ENCODE measurements at regions not wholly inside any gene's neighbourhood (a gene's known extent, or its start where the extent isn't known, plus 50 kb on each side); places are given as distances from the start of the nearest gene placed in this dataset.
"Not testable (repeated sequence)": the region's sequence is repeated elsewhere in the genome, so short reads cannot be mapped to it uniquely, and the experiment has no call there.

DNA sequence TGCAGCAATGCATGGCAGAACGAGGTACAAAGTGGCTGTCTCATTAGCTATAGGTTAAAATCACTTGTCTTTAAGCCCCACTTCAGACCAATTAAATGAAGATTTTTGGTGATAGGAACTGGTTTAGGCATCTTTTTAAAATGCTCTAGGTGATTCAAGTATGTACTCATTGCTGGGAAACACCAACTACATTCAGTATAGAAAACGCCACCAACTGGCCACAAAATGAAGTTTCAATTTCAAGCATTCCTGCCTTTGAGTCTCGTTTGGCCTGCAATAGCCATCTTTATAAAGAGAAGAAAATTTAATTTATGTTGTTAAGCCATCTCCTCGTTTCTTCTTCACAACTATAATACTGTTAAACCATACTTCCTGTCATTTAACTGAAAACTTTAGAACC lies 587.9 kb downstream of the GBE1 start:
- no peak for DNase-seq

DNA sequence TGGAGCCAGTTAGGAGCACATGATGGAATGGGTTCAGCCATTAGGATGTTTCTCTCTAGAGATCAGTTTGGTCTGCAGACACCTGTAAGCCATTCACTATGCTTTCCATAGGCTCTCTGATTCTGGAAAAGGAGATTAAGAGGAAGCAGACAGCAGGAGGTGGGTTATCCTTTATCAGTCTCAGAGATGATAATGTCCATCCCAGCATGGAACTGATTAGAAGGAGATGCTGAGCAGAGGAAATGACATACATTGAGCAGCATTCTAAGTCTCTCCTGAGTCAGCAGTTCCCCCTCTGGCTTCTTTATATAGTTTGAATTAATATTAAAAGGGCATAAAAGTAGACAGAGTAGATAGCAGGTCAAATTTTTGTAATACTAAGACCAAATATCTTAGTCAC lies 591.1 kb downstream of the GBE1 start:
- DNase-seq = no peak

DNA sequence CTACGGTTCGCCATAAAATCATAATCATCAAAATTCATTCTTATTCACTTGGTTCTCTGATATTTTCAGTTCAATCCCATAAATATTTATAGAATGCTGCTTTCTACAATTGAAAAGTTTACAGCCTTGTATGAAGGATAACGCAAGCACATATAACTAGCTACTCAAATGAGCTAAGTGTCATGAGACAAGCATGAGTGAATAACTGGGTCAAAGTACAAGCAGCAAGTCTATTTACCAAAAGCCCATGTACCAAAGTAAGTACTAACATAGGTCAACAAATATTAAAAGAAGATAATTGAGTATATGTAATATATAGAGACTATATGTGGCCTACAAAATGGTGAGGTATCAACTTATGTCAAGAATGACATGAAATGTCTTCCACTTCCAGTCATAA lies 596.6 kb downstream of the GBE1 start:
- no peak for DNase-seq

DNA sequence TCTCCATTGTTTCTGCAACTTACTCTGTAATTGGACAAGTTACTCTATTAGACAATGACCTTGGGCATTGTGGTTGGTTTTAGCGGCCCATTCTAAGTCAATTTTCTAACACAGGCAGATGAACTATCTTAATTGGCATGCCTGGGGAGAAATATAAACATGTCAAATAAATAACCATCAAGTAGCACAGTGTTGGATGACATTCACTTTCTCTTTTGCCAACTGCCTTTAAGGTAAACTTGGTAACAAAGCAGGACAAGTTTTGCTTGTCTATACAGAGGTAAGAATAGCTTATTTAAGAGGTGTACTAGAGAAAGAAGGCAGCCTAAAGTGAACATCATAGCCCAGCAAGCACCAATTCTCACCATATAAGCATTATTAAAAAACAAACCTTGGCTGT lies 599.6 kb downstream of the GBE1 start:
- no peak for DNase-seq

DNA sequence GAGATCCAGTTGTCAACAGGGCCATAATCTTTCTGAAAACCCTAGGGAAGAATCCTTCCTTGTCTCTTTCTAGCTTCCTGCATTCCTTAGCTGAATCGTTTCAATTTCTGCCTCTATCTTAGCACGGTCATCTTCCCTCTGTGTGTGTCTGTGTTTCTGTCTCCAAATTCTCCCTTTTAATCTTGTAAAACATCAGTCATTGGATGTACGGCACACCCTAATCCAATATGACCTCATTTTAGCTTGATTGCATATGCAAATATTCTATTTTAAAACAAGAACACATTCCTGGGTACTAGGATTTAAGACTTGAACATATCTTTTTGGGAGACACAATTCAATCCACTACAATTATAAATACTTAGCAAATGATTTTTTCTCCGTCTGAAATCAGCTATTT lies 600.3 kb downstream of the GBE1 start:
- DNase-seq = no peak

DNA sequence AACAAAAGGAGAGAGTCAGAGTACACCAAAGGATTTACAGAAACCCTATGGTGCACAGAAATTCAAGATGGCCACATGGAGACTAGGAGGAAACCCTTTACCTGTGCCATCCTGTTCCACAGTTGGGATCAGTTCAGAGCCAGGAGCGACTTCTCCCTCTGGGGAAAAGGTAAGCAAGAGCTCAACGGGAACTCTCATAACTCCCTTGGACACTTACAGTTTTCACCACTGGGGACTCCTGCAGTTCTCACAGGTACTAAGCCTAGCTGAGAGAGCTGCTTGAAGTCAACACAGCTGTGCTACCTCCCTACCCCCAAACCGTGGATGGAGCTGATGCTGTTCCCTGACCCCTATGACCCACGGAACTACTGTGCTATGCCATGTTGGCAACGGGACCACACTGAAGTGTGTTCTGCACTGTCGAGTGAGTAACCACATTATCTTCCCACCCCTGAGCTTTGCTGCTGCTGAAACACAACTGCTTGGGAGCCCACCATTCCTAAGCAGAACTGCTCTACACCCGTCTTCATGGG lies 606.8 kb downstream of the GBE1 start:
- no peak for DNase-seq

DNA sequence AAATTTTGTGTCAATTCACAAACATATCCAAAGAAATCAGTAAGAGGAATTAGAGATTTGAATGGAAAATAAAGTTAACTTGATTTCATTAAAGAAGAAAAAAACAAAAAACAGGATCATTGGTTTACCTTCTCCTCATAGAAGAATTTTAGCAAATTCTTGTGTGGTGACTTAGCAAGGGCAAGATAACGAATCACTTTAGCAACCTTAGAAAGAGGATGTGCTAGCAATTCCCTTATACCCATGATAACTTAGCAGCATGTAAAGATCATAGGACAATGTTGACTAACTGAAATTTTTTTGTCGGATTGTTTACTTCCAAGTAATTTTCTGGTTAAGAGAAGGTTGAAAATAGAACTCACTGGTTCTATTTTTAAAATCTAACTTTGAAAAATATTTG lies 609.3 kb downstream of the GBE1 start:
- DNase-seq = no peak

DNA sequence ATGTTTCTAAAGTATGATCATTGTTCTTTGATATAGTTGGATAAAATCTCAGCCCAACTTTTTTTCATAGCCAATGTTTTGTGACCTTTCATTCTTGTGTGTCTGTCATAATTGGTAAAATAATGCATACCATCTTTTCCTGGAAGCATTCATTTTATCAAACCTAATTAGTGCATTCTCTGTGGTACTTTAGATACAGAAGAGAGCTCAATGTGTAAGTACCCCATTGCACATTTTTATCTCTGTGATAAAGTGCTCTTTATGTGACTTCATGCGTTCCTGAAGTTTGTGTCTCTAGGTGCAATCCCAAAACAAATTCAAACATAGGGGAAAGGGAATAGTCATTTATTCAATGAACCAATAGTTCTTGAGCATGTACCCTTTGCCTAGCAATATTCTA lies 628.5 kb downstream of the GBE1 start:
- DNase-seq = no peak

DNA sequence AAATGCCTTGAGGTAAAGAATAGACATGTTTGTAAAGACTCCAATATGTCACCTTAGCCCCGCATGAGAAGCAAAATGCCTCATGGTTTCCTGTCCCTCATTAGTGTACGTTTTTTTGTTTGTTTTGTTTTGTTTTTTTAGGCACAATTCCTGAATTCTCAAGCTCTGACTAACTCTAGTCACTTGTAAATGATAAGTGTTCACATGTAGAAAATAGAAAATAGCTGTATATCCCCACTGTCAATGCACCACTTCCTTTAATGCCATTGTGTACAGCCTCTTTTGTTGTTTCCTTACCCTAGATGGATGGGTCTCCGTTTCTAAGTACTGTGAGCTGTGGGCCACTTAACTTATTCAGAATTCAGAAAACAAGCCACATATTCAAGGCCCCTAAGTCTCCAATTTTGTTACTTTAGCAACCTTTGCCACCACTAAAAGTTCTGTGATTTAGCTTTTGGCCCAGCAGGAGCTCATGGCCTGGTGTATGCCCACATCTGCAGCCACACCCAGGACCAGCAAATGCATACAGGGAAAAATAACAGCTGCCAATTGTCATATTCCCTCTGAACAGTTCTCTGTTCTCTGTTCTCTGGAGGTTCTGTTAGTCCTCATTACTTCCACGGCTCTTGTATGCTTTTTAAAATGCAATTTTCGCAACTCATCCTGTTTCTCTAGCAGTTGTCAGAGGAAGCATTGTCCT lies 655.5 kb downstream of the GBE1 start:
- DNase-seq = no peak

DNA sequence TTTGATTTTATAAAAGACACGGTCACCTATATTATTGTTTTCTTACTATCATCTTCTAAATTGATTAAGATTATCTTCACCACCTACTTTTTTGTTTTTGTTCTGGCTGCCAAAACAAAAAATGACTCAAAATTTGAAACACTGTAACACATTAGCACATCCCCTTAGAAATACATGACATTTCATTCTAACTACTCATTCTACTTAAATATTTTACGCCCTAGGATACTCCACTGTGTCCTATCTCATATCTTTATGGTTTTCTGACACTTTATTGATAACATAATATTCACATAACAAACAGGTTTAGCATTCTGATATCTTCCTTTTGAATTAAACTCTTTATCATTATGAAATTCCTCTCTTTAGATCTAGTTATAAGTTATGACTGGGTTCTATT lies 656.2 kb downstream of the GBE1 start:
- no peak for DNase-seq

DNA sequence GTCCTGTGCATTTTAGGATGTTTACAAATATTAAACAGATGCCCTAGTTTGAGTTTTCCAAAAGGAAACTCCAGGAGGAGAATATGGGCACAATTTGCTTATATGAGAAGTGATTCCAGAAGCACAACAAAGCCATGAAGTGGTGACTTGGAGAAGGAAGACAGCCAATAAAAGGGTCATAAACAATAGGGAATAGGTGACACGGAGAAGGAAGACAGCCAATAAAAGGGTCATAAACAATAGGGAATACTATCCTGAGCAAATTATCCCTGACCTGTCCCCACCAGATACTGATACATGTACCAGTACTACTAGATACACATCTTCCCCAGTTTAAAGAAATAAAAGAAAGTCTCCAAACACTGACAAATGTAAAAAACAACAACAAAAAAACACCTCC lies 663.6 kb downstream of the GBE1 start:
- DNase-seq = no peak

DNA sequence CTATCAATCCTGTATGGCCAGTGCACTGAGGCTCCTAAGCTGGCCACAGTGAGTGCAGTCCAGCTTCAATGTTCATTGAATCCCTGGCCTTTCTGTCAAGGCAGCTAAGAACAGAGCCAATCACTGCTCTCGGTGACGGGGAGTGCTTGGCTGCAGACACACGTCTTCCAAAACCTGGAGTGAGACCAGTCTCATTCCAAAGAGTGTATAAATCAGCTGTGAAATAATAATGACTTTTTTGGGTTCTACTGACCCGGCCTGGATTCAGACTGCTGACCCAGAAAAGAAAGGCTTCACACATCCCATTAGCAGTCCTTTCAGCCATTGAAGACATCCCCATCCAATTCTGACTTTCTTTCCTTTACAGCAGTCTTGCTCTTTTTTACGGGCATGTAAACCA lies 665.5 kb downstream of the GBE1 start:
- DNase-seq = no peak

DNA sequence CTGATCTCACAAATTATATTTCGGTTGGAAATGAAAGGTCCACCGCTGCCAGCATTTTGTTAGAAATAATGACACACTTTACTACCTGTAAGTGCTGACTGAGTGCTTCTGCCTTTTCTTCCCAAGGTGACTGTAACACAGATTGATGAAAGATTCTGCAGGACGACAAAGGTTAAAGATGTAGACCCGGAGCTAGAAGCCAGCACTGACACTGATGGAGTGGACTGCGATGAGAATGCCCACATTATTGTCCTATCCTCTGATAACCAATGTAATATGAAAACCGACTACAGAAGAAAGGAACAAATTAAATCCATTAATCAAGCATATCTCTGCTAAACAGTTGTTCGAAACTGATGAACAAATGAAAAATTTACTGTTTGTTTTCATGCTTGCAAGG lies 666.5 kb downstream of the GBE1 start:
- DNase-seq = no peak

DNA sequence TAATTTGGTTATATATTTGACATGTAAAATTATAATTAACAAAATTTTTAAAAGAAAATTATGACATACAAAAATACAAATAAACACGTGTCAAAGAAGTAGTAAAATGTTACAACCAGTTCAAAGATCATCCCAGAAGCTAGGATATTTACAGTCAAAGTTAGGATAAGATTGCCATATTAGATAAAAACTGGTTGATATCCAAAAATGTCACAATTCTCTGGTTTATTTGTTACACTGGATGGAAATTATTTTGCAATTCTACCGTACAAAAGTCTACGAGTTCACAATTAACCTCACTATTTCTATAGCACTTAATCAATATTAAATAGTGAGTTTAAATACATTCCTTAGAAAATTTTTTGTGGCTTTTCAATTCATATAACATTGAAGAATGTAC lies 673.8 kb downstream of the GBE1 start:
- no peak for DNase-seq

DNA sequence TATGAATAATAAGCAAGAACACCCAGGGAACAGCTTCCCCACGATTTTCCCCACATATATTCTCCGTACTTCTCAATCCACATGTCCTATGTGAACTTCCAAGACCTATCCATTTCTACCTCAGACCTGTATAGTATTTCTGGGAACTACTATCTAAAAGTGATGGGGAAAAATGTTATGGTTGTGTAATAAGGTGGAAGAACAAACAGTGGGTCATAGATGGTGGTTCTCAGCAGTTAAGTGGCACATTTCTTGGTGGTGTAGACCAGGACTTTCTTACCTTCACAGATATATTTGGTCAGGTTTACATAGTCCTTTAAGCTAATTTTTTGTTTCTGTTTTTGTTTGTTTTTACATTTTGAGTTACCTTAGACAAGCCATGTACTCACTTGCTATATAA lies 675.1 kb downstream of the GBE1 start:
- no peak for DNase-seq

DNA sequence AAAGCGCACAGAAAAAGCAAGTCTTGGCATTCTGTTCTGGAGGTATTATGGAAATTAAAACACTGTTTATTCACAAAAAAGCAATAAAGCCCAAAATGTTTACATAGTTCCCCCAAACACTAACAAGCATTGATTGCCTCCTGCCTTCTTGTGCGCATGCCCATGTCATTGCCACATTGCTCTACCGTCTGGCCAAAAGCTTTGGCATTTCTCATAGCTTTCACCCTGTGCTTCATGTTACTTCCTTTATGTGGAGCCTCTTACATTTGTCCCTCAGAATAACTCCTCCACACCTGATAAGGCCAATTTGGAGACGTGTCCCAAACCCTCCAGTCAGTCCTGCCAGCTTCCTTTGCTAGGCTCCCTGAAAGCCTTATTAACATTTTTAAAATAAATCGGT lies 680.8 kb downstream of the GBE1 start:
- DNase-seq = no peak

DNA sequence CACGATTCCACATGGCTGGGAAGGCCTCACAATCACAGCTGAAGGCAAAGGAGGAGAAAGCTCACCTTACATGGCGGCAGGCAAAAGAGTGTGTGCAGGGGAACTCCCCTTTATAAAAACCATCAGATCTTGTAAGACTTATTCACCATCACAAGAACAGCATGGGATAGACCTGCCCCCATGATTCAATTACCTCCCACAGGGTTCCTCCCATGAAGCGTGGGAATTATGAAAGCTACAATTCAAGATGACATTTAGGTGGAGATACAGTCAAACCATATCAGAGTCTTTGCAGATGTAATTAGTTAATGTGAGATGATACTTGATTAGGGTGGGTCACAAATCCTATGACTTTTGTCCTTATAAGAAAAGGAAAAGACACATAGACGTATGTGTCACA lies 688.9 kb downstream of the GBE1 start:
- DNase-seq = no peak

DNA sequence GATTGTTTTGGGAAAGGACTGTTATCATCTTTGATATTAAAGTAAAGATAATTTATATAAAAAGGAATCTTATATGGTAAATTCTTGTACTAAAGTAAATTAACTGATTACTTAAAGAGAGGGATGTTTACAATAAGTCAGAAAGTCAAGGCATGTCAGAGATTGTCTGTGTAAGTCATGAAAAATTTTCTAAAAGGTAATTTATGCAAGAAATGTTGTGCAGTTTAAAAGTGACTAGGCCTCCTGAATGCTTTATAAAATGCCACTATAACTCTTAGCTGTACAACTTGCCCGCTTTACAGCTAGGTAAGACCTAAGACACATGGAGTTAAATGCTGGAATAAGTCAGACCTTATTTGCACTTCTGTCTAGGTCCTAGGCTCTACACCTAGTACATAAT lies 692.9 kb downstream of the GBE1 start:
- DNase-seq = no peak

DNA sequence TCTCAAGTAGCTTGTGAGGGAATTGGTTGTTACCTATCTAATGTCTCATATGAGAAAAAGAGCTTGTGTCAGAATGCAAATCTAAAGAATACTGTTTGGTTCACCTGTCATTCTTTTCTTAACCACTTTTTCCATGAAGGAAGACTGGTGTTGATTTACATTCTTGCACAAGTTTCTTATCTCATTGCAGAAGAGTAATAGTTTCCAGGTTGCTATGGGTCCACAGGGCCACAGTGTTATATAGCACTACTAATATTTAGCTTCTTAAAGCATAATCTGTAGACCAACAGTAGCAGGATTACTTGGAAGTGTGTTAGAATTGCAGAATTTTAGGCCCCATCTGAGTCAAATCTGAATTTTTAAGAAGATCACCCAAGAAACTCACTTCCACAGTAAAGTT lies 697.5 kb downstream of the GBE1 start:
- no peak for DNase-seq

DNA sequence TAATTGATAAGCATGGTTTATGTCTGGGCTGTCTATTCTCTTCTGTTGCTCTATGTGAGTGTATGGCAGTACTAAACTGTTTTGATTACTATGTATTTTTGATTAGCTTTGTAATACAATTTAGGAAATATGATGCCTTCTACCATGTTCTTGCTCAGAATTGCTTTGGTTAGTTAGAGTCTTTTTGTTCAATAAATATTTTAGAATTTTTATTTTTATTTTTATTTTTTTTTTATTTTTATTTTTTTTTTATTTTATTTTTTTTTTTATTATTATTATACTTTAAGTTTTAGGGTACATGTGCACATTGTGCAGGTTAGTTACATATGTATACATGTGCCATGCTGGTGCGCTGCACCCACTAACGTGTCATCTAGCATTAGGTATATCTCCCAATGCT lies 710.3 kb downstream of the GBE1 start:
- not testable (repeated sequence) for DNase-seq

DNA sequence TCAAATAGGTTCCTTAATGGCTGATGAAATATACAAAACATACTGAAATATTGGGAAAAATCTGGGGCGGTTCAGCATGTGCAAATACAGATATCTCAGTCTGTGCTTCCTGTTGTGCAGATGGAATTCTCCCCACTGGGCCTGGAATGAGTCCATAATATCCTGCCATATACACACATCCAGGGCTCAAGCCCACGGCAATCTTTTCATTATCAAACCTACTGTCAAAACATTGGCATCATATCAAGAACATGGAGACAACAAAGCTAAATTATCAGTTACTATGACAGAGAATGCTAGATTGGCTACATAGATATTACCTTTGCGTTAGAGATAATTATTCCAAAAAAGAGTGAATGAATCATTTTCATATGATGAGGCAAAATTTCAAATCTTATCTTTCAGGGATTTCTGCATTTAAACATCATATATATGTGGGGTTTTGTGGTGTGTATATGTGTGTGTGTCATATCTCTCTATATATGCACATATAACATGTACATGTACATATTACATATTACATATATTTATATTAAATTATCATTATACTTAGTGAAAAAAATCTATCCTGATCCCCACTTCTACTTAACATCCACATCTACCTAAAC lies 713.3 kb downstream of the GBE1 start:
- DNase-seq = no peak

DNA sequence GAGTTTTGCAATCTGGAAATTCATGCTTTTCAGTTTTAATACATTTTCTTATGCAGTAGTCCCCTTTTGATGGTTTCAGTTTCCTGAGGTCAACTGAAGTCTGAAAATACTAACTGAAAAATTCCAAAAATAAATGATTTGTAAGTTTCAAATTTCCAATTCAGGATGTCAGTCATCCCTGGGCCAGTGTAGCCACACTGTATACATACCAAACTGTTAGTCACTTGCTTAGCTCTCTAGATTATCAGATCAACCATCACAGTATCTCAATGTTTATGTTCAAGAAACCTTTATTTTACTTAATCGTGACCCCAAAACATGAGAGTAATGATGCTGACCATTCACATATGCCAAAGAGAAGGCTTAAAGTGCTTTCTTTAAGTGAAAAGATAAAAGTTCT lies 715.5 kb downstream of the GBE1 start:
- DNase-seq = no peak

DNA sequence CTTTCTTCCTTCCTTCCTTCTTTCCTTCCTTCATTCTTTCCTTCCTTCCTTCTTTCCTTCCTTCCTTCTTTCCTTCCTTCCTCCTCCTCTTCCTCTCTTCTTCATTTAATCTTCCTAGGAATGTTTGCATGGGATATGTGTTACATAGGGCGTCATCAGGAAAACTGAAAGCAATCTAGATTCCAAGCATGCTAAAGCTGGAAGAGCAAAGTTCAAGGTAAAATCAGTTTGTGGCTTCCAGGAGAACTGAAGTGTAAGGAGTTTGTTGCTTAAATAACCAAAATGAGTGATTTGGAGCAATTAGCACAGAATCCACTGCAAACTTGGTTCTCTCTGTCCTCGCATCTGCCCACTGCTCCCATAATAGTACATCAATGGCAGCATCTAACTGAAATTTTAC lies 716.2 kb downstream of the GBE1 start:
- DNase-seq = no peak

DNA sequence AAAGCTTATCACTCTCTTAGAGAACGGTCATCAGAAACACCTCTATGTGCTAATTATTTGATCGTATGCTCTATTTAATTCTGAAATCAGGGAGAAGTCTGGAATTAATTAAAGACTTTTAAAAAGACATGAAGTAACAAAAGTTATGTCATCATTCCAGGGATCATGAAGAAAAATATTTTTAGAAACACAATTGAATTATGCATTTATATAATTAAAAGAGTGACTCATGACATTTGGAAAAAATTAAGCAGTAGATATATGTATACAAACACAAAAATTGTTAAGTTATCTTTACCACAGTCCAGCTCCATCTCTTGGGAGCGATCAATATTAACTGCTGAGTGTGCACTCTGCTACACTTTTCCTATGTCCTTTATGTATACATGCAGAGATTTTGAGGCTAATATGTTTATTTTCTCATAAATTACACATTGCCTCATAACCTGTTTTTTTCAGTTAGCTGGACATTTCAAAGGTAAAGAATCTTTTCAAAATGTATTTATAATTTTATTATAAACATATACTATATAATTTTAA lies 717.7 kb downstream of the GBE1 start:
- no peak for DNase-seq

DNA sequence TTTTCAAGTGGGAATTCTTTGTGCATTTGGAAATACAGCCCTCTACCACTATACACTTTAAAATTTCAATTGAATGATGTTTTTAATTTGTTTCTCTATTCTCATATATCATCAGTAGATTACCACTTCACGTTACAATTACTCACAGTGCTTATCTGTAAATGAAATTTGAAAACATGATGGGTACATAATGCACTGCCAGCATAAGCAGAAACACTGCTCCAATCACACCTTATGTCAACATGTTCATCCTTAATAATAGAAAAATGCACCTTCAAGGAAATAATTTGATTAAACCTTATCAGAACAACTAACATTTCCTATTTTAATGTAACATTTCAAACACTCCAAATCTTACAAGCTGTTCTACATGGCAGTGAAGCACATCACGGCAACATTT lies 718.4 kb downstream of the GBE1 start:
- no peak for DNase-seq

All from NCI-H1092 (cell line).